MM.1S (cell line): ENCODE measurements at regions not wholly inside any gene's neighbourhood (a gene's known extent, or its start where the extent isn't known, plus 50 kb on each side); places are given as distances from the start of the nearest gene placed in this dataset.

Source experiments
- EZH2 ChIP-seq: fragments of 300-600 bp; sonication (generic); optimal IDR thresholded peaks from 2 replicates; pipeline ENCODE3; 2017; ENCODE audit warnings: low read depth, mild to moderate bottlenecking, antibody characterized with exemption, low read length, mixed read lengths
- EZH2phosphoT487 ChIP-seq: fragments of 300-600 bp; sonication (generic); IDR thresholded peaks from 2 replicates; pipeline ENCODE4 v1.6.1; 2018; ENCODE audit warnings: antibody characterized with exemption, low read length
- TF ChIP-seq, protein P1 (sequence below): fragments of 300-600 bp; sonication (generic); IDR thresholded peaks from 2 replicates; pipeline ENCODE4 v1.5.1; 2016; ENCODE audit warnings: antibody characterized with exemption, low read length, mixed read lengths

DNA sequence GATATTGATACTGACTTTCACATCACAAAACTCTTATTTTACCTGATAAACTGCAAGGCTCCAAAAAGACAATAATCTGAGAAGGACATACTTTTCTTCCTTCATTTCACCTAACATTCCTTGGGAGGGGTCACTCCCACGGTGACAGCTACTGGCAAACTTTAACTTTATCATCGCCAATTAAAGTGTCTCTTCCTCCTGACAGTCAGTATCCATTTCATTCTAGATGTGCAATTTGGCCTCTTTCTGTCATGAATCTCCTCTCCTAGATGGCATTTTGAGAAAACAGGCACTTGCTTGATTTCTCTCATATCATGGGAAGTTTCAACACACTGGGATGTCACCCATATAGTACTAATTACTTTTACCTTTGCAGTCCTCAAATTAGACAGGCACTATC, 413.5 kb upstream of the CCNG1 start:
- TF ChIP-seq, protein P1, sequence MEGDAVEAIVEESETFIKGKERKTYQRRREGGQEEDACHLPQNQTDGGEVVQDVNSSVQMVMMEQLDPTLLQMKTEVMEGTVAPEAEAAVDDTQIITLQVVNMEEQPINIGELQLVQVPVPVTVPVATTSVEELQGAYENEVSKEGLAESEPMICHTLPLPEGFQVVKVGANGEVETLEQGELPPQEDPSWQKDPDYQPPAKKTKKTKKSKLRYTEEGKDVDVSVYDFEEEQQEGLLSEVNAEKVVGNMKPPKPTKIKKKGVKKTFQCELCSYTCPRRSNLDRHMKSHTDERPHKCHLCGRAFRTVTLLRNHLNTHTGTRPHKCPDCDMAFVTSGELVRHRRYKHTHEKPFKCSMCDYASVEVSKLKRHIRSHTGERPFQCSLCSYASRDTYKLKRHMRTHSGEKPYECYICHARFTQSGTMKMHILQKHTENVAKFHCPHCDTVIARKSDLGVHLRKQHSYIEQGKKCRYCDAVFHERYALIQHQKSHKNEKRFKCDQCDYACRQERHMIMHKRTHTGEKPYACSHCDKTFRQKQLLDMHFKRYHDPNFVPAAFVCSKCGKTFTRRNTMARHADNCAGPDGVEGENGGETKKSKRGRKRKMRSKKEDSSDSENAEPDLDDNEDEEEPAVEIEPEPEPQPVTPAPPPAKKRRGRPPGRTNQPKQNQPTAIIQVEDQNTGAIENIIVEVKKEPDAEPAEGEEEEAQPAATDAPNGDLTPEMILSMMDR: no peak
- no peak for TF ChIP-seq EZH2phosphoT487
- TF ChIP-seq EZH2: no peak
